Activated naive CD8-positive, alpha-beta T cell treated with anti-CD3 and anti-CD28 coated beads, Interleukin-2, amount 50 U/mL, for 24 hours (primary cell): ENCODE measurements at regions not wholly inside any gene's neighbourhood (a gene's known extent, or its start where the extent isn't known, plus 50 kb on each side); places are given as distances from the start of the nearest gene placed in this dataset.
"Not testable (repeated sequence)": the region's sequence is repeated elsewhere in the genome, so short reads cannot be mapped to it uniquely, and the experiment has no call there.

Source experiments
- ATAC-seq: fragments of 150-1000 bp; cut with Tn5 transposase; one replicate; pipeline ENCODE4 v1.10.0; 2021
- DNase-seq: peaks from one replicate; pipeline ENCODE4 v3.0.0; 2021
- H3K27ac Mint-ChIP-seq: one replicate; pipeline ENCODE4 v1.8.0; 2021; ENCODE audit warnings: mild to moderate bottlenecking, mixed read lengths
- H3K27me3 Mint-ChIP-seq: one replicate; pipeline ENCODE4 v1.8.0; 2021; ENCODE audit warnings: mixed read lengths
- H3K36me3 Mint-ChIP-seq: one replicate; pipeline ENCODE4 v1.8.0; 2021; ENCODE audit warnings: low read depth, mixed read lengths
- H3K4me1 Mint-ChIP-seq: one replicate; pipeline ENCODE4 v1.8.0; 2021; ENCODE audit warnings: mixed read lengths
- H3K4me3 Mint-ChIP-seq: one replicate; pipeline ENCODE4 v1.8.0; 2021; ENCODE audit warnings: mild to moderate bottlenecking, moderate library complexity, mixed read lengths
- H3K9me3 Mint-ChIP-seq: one replicate; pipeline ENCODE4 v1.8.0; 2021; ENCODE audit warnings: mixed read lengths

GRCh38 chr10:64555666-64556065, 1034.5 kb downstream of the REEP3 start:
- DNase-seq = no peak
- H3K36me3 Mint-ChIP-seq = no peaks in the 10 kb centered on the region
- H3K4me3 Mint-ChIP-seq = no peak overlapping the region
- no peaks in the 10 kb centered on the region for H3K27me3 Mint-ChIP-seq
- H3K9me3 Mint-ChIP-seq = peaks cover 6% of the 10 kb centered on the region
- ATAC-seq = no peak
- H3K27ac Mint-ChIP-seq = no peak overlapping the region
- H3K4me1 Mint-ChIP-seq = no peaks in the 10 kb centered on the region

- H3K27me3 Mint-ChIP-seq = no peaks in the 10 kb centered on the region
- no peak for ATAC-seq
- H3K9me3 Mint-ChIP-seq = peaks cover 24% of the 10 kb centered on the region
- H3K27ac Mint-ChIP-seq = no peak overlapping the region
- H3K36me3 Mint-ChIP-seq = no peaks in the 10 kb centered on the region
- no peak overlapping the region for H3K4me3 Mint-ChIP-seq
- DNase-seq = no peak
- no peaks in the 10 kb centered on the region for H3K4me1 Mint-ChIP-seq
Measured at GRCh38 chr10:64558094-64558835, 1037.1 kb downstream of the REEP3 start.

- Mint-ChIP-seq H3K27me3 (no peaks in the 10 kb centered on the region), H3K4me1 (no peaks in the 10 kb centered on the region), H3K4me3 (no peak overlapping the region), H3K9me3 (peaks cover 11% of the 10 kb centered on the region), H3K36me3 (no peaks in the 10 kb centered on the region), H3K27ac (no peak overlapping the region)
- DNase-seq = no peak
- ATAC-seq = no peak
Measured at GRCh38 chr10:64571056-64571455, 1049.9 kb downstream of the REEP3 start.

- Mint-ChIP-seq H3K9me3 (peaks cover 4% of the 10 kb centered on the region), H3K27ac (no peak overlapping the region), H3K27me3 (no peaks in the 10 kb centered on the region), H3K4me3 (no peak overlapping the region), H3K4me1 (no peaks in the 10 kb centered on the region), H3K36me3 (no peaks in the 10 kb centered on the region)
- DNase-seq (no peak), ATAC-seq (no peak)
Measured at GRCh38 chr10:64573623-64574325, 1052.6 kb downstream of the REEP3 start.

GRCh38 chr10:64574371-64574770, 1053.2 kb downstream of the REEP3 start:
- no peak overlapping the region for H3K4me3 Mint-ChIP-seq
- ATAC-seq = no peak
- no peaks in the 10 kb centered on the region for H3K36me3 Mint-ChIP-seq
- DNase-seq = no peak
- H3K27ac Mint-ChIP-seq = no peak overlapping the region
- H3K4me1 Mint-ChIP-seq = no peaks in the 10 kb centered on the region
- no peaks in the 10 kb centered on the region for H3K27me3 Mint-ChIP-seq
- H3K9me3 Mint-ChIP-seq = peaks cover 4% of the 10 kb centered on the region

GRCh38 chr10:64576497-64576896, 1055.3 kb downstream of the REEP3 start:
- ATAC-seq = no peak
- H3K9me3 Mint-ChIP-seq = no peaks in the 10 kb centered on the region
- H3K36me3 Mint-ChIP-seq = no peaks in the 10 kb centered on the region
- no peak overlapping the region for H3K27ac Mint-ChIP-seq
- no peak overlapping the region for H3K4me3 Mint-ChIP-seq
- H3K4me1 Mint-ChIP-seq = no peaks in the 10 kb centered on the region
- no peaks in the 10 kb centered on the region for H3K27me3 Mint-ChIP-seq
- DNase-seq = no peak

GRCh38 chr10:64578757-64579156, 1057.6 kb downstream of the REEP3 start:
- H3K27ac Mint-ChIP-seq, DNase-seq, H3K27me3 Mint-ChIP-seq, H3K36me3 Mint-ChIP-seq, ATAC-seq, H3K9me3 Mint-ChIP-seq, H3K4me1 Mint-ChIP-seq, H3K4me3 Mint-ChIP-seq: not testable (repeated sequence)

- Mint-ChIP-seq H3K9me3 (no peaks in the 10 kb centered on the region), H3K4me3 (no peak overlapping the region), H3K36me3 (no peaks in the 10 kb centered on the region), H3K27me3 (no peaks in the 10 kb centered on the region), H3K4me1 (no peaks in the 10 kb centered on the region), H3K27ac (no peak overlapping the region)
- no peak for DNase-seq
- no peak for ATAC-seq
Measured at GRCh38 chr10:64586934-64587503, 1065.8 kb downstream of the REEP3 start.

GRCh38 chr10:64594072-64594471, 1072.9 kb downstream of the REEP3 start:
- ATAC-seq = no peak
- no peak overlapping the region for H3K4me3 Mint-ChIP-seq

GRCh38 chr10:64598600-64598999, 1077.4 kb downstream of the REEP3 start:
- no peak for DNase-seq
- Mint-ChIP-seq H3K4me1 (no peaks in the 10 kb centered on the region), H3K4me3 (no peak overlapping the region), H3K27ac (no peak overlapping the region), H3K36me3 (no peaks in the 10 kb centered on the region), H3K27me3 (no peaks in the 10 kb centered on the region), H3K9me3 (no peaks in the 10 kb centered on the region)
- ATAC-seq = no peak

More at GRCh38 chr10:64594072-64594471, 1072.9 kb downstream of the REEP3 start:
- Mint-ChIP-seq H3K27me3 (no peaks in the 10 kb centered on the region), H3K4me1 (no peaks in the 10 kb centered on the region), H3K36me3 (no peaks in the 10 kb centered on the region), H3K27ac (no peak overlapping the region), H3K9me3 (no peaks in the 10 kb centered on the region)
- no peak for DNase-seq

GRCh38 chr10:64601298-64601697, 1080.1 kb downstream of the REEP3 start:
- H3K36me3 Mint-ChIP-seq = no peaks in the 10 kb centered on the region
- H3K4me1 Mint-ChIP-seq = no peaks in the 10 kb centered on the region
- H3K27ac Mint-ChIP-seq = no peak overlapping the region
- H3K9me3 Mint-ChIP-seq = no peaks in the 10 kb centered on the region
- no peaks in the 10 kb centered on the region for H3K27me3 Mint-ChIP-seq
- no peak overlapping the region for H3K4me3 Mint-ChIP-seq
- no peak for DNase-seq
- no peak for ATAC-seq

- ATAC-seq = no peak
- no peak overlapping the region for H3K27ac Mint-ChIP-seq
Measured at GRCh38 chr10:64617085-64617484, 1095.9 kb downstream of the REEP3 start.

GRCh38 chr10:64619102-64619501, 1097.9 kb downstream of the REEP3 start:
- no peak for ATAC-seq
- no peaks in the 10 kb centered on the region for H3K36me3 Mint-ChIP-seq
- H3K27ac Mint-ChIP-seq = no peak overlapping the region

More at GRCh38 chr10:64617085-64617484, 1095.9 kb downstream of the REEP3 start:
- Mint-ChIP-seq H3K4me1 (no peaks in the 10 kb centered on the region), H3K36me3 (no peaks in the 10 kb centered on the region), H3K9me3 (no peaks in the 10 kb centered on the region), H3K27me3 (no peaks in the 10 kb centered on the region), H3K4me3 (no peak overlapping the region)
- DNase-seq = no peak

GRCh38 chr10:64626924-64627323, 1105.7 kb downstream of the REEP3 start:
- Mint-ChIP-seq H3K27me3 (no peaks in the 10 kb centered on the region), H3K27ac (no peak overlapping the region), H3K36me3 (no peaks in the 10 kb centered on the region), H3K9me3 (peaks cover 16% of the 10 kb centered on the region), H3K4me3 (no peak overlapping the region), H3K4me1 (no peaks in the 10 kb centered on the region)
- no peak for DNase-seq
- ATAC-seq = no peak

More at GRCh38 chr10:64619102-64619501, 1097.9 kb downstream of the REEP3 start:
- Mint-ChIP-seq H3K27me3 (no peaks in the 10 kb centered on the region), H3K9me3 (no peaks in the 10 kb centered on the region), H3K4me1 (no peaks in the 10 kb centered on the region), H3K4me3 (no peak overlapping the region)
- no peak for DNase-seq

- ATAC-seq (no peak), DNase-seq (no peak)
- Mint-ChIP-seq H3K36me3 (no peaks in the 10 kb centered on the region), H3K27ac (no peak overlapping the region), H3K9me3 (peaks cover 19% of the 10 kb centered on the region), H3K4me1 (no peaks in the 10 kb centered on the region), H3K4me3 (no peak overlapping the region), H3K27me3 (no peaks in the 10 kb centered on the region)
Measured at GRCh38 chr10:64630534-64630933, 1109.3 kb downstream of the REEP3 start.
